Ammon's horn (tissue), 1 donor: ENCODE measurements at regions not wholly inside any gene's neighbourhood (a gene's known extent, or its start where the extent isn't known, plus 50 kb on each side); places are given as distances from the start of the nearest gene placed in this dataset.

Source experiments
- DNase-seq: peaks from one replicate; pipeline ENCODE4 v3.0.0-alpha.2; 2016; ENCODE audit warnings: low spot score

DNA sequence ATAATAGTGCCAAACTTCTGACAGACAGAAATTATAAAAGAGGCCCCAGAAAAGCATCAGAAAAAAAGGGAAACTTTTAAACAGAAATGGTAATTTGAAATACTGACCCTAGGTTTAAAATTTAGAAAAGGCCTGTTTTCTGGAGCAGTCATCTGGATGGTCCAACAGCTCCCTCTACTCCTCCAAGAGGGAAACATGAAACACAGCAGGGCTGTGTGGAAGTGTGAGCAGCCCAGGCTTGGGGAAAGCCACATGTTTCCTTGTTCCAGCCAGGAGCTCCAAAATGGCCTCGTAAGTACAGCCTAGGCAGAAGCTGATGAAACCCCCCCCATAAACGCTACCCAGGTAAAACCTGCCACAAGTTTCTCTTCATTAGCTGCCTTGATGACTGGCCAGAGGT, 499.3 kb upstream of the ADAMTS16 start:
- DNase-seq, result peak; percentile 29

DNA sequence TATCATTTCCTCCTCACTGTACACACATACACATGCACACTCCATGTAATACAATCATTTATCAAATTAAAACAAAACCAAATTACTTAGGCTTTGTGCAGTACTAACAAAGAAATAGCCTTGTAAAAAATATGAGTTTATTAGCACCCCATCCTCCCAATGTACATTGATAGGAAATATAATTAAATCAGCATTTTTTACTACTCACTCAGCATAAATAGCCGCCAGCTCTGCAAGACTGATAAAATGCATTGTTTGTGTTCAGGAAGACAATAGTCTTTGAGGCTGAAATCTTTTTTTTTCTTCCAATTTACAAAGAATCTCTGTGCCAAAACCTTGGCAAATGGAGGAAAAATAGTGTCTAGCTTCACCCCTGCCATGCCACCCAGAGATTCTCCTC, 497.6 kb upstream of the ADAMTS16 start:
- DNase-seq, result no peak

DNA sequence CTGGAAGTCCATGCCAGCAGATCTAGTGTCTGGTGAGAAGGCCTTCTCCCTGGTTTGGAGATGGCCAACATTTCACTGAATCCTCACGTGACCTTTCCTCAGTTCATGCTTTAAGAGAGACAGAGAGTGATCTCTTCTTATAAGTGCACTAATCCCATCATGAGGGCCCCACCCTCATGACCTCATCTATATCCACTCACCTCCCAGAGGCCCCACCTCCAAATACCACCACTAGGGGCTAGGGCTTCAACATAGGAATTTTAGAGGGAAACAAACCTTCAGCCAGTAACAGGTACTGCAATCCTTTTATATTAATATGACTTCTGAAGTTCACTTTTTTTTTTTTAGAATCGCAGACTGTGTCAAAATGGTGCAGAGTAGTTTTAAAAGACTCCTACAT, 496.9 kb upstream of the ADAMTS16 start:
- no peak for DNase-seq

DNA sequence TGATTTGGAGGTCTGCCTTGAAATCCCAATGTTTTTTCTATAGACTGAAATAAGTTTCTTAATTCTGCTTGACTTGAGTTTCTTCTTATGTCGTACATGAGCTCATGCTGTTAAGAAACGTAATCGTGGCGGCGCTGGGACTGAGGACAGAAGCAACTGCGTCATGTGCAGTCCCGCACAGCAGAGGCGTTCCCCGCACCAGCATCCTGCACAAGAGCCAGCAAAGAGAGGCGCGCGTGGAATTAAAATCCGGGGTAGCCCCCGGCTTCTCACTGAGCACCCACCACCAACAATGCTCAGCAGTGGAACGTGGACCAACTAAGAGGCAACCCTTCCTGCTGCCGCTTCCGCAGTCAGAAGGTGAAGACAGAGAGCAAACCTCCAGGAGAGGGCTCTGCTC, 496.2 kb upstream of the ADAMTS16 start:
- DNase-seq, result no peak

DNA sequence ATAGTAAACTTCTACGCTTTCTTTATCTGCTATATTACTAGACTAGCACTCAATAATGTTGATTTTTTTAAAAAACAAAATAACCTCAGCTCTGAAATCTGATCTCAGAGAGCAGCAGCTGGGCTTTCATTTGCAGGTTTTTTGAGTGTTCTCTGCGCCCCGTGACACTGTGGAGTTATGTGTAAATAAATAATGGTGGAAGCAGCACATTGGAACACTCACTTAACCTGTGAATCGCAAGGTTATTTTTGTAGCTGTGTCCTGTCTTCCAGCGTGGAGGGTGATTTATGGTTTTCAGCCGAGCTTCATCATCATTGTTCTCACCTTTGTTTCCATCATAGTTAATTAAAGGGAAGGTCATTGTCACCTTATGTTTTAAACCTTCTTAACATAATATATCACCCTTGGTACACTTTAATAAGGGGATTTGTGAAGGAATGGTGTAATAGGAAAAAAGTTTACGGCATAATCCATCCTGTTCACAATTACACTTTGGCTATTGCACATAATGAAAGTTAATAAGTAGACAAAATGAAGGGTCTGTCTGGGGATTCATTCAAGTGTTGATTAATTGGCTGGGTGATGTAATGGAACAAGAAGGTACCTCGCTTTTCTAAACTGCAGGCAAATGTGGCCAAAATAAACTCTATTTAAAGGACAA, 493.3 kb upstream of the ADAMTS16 start:
- no peak for DNase-seq

DNA sequence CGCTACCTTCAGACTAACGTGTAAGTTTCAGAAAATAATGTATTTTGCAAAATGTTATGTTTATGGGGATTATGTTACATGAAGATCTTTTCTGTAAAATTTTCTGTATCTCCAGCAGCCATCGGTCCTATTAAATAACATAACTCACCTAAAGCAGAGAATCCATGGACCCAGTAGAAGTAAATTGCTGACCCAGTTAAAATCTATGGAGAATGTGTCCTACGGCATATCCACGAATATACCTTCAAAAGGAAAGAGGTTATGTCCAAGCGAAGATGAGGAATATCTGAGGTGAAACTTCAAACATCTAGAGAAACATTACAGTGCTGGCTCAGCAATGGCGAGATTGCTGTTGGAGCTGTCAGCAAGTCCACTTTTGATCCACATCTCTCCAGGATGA, 492.2 kb upstream of the ADAMTS16 start:
- DNase-seq, result no peak

DNA sequence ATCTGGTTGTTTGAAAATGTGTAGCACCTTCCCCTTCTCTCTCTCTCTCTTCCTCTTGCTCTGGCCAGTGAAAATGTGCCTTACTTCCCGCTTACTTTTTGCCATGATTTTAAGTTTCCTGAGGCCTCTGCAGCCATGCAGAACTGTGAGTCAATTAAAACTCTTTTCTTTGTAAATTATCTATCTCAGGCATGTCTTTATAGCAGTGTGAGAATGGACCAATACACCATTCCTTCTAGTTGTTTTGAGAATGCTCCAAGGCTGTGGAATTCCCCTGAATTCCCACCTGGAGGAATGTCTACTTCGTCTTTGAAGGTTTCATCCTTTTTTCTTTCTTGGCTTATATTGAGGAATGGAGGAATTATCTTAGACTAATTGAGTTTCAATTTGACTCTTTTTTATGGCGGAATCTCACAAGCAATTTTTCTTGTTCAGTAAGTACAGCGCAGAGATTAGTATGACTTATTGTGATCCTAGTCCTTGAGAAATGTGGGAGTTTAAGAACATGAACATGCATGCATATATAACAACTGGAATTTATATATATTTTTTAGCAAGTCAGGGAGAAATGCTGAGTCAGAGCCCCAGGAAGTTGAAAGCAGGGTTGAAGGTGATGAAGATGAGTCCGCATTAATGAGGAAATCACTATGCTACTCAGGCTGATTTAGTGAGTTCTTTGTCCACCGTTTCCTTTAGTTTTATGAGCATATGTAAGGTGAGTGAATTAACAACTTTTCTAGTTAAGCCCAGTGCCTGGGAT, 488.1 kb upstream of the ADAMTS16 start:
- DNase-seq, result no peak

DNA sequence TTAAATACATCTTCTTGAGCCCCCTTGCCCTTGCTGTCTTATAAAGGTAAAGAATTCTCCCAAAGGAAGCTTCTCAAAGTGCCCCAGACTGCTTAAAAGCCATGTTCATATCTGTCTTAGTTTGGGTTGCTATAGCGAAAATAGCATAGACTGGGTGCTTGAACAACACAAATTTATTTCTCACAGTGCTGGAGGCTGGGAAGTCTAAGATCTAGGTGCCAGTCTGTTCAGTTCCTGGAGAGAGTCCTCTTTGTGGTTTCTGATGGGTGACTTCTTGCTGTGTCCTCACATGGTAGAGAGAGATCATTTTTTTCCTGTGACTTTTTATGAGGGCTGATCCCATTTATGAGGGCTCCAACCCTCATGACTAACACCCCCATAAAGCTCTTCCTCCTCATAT, 486.7 kb upstream of the ADAMTS16 start:
- DNase-seq, result no peak

DNA sequence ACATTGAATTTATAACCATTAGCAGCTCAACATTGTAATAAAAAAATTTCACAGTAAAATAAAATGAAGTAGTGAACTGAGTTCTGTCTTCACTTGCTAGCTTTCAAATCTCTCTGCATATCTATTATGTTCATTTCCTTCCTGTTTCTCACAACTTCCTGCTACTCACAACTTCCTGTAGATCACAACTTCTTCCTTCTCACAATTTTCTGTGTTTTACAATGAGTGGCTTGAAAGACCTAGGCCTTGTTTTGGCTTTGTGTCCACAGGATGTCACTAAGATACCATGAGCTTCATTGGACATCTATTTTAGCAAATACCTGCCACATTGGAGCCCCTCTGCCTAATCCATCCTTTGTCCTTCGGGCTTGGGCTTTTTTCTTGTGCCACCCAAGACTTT, 480.3 kb upstream of the ADAMTS16 start:
- no peak for DNase-seq

DNA sequence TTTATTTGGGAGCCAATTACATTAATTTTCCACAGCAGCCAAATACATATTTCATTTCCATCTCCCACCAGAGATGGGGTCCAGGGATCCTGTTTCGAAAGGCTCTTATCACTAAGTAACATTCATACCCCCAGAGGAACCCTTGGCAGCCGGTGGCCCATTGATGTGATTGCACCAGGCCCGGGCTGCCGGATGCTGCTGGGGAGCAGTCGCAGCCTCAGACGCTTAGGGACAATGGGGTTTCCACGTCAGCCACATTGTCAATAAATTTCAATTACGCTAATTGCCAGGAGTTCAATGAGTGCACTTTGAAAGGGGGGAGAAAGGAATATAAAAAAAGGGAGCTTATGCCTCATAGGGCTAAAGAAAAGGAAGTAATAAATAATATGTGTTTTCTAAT, 478.8 kb upstream of the ADAMTS16 start:
- DNase-seq, result no peak

DNA sequence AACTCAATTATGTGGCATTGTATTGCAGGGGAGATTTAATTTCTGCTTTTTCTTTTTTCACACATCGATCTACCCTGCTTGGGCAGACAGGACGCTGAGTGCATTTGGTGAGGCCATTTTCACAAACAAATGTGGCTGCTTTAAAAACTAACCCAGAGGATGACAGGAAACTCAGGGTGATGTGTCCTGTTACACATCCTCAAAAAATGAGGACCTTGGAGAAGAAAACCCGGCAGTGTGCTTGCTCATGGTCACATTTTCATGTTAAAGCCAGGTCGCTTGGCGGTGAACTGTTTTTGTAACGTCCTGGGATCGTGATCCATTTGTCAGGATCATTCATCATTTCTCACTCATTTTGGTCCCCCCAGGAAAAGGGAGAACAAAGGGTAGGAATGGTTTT, 478.3 kb upstream of the ADAMTS16 start:
- DNase-seq, result no peak

DNA sequence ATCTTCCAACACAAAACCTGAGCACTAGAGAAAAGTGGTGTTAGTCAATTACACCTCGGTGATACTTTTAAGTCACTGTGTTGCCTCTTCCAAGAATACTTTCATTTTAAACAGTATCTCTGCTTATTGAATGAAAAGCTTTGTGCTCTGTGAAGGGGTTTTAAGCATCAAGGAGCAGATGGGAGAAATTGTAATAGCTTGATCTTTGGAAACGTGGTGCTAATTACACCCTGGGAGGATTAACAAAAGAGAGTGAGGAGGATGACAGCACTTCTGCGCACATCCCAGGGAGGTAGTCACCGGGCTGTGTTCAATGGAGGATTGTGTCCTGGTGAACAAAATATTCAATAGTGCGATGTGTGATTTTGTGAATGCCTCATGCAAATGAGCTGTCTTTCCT, 477.4 kb upstream of the ADAMTS16 start:
- no peak for DNase-seq

DNA sequence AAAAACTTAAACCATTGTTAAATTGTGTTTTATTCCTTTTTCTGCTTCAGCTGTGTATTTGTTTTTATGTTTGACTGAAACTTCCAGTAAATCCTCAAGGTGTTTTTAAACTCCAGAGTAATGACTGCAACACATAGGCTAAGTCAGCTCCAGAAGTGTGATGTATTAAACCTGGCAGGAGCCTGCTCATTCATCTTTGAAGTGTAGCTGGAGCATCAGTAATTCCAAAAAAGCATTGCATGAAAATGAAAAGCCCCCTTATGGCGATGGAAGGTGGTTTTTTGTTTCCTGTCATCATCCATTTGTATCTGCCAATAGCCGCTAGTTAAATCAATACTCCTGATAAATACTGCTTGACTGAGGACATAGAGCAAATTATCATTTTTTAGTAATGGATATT, 474.2 kb upstream of the ADAMTS16 start:
- DNase-seq, result no peak

DNA sequence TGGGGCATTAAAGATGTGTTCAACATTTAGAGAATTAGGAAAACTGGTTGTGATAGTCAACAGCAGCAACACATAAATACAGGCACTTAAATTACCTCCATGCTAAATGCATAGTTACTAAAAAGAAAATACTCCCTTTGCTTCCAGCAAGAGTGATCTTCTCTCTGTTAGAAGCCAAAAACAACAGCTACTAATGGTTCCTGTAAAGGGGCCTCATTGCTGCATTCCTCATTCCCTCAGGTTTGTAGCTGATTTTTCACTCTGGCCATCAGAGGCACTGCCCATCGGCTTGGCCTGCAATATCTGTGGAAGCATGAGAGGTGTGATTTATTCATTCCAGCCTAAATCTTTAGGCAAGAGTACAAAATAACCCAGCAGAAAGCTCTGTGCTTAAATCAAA, 466.0 kb upstream of the ADAMTS16 start:
- no peak for DNase-seq

DNA sequence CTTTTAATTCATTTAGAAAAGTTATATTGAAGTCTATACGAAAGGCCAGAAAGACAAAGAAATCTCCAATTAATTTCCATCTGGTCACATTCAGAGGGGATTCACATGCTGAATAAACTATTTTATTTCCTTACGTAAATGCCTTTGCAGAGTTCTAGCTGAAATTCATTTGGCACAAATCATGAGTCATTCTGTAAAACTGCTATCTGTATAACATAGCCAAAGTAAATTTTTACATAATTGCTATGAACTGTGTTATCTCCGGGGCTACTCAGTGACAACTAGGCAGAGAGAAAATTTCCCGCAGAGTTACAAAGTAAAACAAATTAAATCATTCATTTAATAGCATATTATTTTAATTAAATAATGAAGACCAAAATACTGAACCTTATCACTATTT, 463.2 kb upstream of the ADAMTS16 start:
- no peak for DNase-seq

DNA sequence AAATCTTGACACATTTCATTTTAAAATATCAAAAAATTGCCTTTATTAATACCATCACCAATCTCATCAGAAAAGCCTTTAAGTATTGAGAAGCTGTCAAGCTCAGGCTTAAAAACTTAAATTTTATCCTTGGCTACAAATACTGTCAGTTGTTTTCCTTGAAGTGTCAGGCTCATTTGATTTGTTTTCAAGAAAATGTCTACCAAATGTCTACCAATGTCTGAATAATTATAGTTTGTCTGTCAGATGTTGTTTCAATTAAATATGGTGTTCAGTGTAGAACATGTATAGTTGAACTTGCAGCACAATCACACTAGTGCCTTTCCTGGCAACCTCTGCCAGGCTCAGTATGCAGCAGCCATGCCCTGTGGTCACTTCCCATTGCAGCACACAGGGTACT, 455.2 kb upstream of the ADAMTS16 start:
- no peak for DNase-seq

DNA sequence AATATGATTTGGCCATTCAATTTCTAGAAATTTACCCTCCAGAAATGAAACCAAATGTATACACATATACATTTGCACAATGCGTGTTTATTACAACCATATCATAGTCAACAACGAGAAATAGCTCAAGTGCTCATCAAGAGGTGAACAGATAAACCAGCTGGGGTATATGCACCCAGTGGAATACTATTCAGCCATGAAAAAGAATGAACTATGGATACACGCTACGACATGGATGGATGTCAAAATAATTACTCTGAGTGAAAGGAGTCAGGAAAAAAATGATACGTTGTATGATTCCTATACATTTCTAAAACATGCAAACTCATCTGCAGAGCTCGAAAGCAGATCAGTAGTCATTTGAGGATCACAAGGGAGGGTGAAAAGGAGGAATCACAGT, 441.5 kb upstream of the ADAMTS16 start:
- no peak for DNase-seq

DNA sequence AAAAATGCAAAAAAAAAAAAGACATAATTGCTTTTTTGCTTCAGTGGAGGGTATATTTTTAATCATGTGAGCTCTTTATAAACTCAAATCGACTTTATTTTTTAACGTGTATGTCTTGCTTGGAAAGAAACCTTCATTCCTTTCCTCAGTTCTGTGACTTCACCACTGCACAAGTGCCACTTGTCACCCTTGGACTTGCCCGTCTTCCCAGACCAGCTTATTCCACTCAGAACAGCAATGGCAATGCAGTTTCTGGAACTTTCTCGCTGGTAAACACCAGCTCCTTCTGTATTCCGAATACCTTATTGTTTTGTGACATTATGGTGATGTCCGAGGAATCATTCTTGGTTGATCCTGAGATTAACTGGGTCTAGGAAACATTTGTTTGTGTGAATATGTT, 440.5 kb upstream of the ADAMTS16 start:
- DNase-seq, result no peak

DNA sequence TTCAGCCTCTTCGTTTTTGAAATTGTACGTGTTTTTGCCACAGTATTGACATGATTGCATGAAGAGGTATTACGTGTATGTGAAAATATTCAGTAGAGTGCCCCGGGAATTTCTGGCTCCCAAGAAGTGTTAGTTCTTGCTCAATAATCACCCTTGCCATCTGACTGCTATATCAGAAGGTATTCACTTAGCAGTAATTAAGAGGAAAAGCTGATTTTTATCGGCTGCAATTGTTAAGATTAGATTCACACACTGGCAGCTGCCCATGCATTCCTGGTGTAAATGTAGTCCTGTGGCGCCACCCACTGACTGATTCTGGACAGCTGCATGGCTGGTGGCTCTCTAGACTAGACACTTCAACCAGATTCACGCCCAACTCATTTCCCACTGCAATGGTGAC, 440.1 kb upstream of the ADAMTS16 start:
- peak; percentile 82 for DNase-seq

DNA sequence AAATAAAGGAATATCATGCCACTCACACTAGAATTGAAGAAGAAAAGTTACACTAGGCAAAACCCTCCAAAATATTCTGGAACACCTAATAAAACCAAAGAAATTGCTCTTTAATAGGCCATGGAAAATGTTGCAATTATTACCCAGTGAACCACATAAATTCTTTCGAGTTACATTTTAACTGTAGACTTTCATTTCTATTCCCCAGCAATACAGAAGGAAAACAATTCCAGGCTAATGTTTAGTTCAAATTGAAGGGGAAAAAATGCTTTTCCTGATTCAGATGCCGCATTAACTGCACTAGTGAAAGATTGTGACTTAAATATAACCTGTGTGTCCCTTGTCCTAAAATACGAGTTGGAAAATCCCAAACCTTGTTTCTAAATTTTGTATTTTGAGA, 439.3 kb upstream of the ADAMTS16 start:
- no peak for DNase-seq

DNA sequence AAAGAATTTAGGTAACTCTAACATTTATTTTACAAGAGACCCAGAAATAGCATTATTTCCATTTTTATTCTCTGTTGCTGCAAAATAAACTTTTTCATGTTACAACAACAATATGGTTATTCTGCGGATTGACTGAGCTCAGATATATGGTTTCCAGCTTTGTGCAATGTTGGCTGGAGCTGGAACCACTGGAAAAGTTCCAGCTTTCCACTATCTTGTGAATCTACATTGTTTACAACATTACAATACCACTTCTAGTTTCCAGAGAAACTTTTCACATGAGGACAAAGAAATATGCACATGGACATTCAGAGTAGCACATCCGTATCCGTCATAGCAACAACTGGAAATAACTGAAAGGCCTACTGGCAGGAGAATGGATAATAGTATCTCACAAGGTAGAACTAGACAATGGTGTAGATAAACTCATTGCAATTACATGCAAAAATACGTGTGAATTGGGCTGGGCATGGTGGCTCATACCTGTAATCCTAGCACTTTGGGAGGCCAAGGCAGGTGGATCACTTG, 436.1 kb upstream of the ADAMTS16 start:
- no peak for DNase-seq

DNA sequence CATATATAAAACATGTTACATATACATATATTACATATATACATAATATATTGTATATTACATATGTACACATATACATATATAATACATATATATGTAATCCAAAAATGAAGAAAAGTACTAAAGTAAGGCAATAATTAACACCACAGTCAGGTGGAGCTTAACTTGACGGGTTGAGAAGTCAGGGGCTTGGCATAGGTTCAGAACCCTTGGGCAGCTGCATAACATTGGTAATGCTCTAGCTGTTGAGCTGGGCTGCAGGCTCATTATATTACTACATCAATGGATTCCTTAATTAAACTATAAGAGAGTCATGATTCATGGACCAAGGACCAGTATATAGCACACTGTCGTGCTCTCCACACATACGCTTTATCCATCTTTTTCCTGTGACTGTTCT, 435.2 kb upstream of the ADAMTS16 start:
- DNase-seq, result no peak

DNA sequence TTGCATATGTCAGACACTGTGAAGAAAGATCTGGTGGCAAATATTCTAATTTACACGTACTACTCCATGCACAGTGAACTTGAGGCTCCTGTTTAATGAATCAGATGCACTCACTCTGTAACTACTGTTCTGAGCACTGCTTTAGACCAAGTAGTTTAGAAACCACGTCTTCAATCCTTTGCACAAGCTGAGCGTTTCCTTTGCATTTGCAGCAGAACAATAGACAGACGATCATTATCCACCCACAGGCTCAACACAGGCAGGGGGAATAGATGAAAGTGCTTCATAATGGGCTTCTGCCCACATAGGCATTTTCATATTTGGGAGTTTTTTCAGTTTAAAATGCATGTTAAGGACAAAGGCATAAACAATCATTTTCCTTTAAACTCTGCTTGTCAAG, 423.3 kb upstream of the ADAMTS16 start:
- DNase-seq, result no peak

DNA sequence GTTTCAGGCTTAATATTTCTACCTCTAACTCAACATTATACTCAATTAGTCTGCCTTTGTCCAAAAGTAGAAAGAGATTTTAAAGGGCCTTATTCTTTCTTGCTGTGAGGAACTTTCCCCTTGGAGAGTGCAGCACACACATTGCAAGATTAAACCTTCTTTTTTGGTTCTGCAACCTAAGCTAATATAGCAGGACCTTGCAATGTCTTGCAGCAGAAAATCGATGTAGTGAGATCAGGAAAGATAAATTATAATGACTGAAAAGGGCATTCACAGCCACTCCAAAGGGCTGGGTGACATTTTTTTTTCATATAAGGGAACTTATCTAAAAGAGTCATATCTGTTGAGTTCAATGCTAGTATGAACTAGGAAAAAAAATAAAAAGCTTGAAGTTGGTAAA, 422.7 kb upstream of the ADAMTS16 start:
- DNase-seq, result no peak
